ENCODE measurements at regions not wholly inside any gene's neighbourhood (a gene's known extent, or its start where the extent isn't known, plus 50 kb on each side); places are given as distances from the start of the nearest gene placed in this dataset.

GRCh38 chr3:104546301-104546700 lies 820.4 kb upstream of the ALCAM start:
- peaks cover 15% of the 10 kb centered on the region for H3K4me1 Mint-ChIP-seq (ENCODE audit: low read depth)
- H3K4me3 Mint-ChIP-seq (ENCODE audit: unreplicated experiment): no peak overlapping the region
- H3K36me3 Mint-ChIP-seq (ENCODE audit: low read depth): no peaks in the 10 kb centered on the region
- no peak for DNase-seq (ENCODE audit: low spot score)
- H3K27ac Mint-ChIP-seq (ENCODE audit: unreplicated experiment): no peak overlapping the region
- no peak for TF ChIP-seq CTCF (IDR thresholded peaks at IDR 0.05)
- H3K9me3 Mint-ChIP-seq (ENCODE audit: low read depth): no peaks in the 10 kb centered on the region
- H3K27me3 Mint-ChIP-seq (ENCODE audit: low read depth): no peaks in the 10 kb centered on the region

- H3K27me3 Mint-ChIP-seq (ENCODE audit: low read depth): no peaks in the 10 kb centered on the region
- TF ChIP-seq CTCF (IDR thresholded peaks at IDR 0.05): no peak
- no peak overlapping the region for H3K27ac Mint-ChIP-seq (ENCODE audit: unreplicated experiment)
- DNase-seq (ENCODE audit: low spot score): no peak
- H3K4me3 Mint-ChIP-seq (ENCODE audit: unreplicated experiment): no peak overlapping the region
- H3K4me1 Mint-ChIP-seq (ENCODE audit: low read depth): peaks cover 15% of the 10 kb centered on the region
- H3K36me3 Mint-ChIP-seq (ENCODE audit: low read depth): no peaks in the 10 kb centered on the region
- H3K9me3 Mint-ChIP-seq (ENCODE audit: low read depth): no peaks in the 10 kb centered on the region
These were observed 819.7 kb upstream of the ALCAM start for GRCh38 chr3:104547031-104547430.

DNA sequence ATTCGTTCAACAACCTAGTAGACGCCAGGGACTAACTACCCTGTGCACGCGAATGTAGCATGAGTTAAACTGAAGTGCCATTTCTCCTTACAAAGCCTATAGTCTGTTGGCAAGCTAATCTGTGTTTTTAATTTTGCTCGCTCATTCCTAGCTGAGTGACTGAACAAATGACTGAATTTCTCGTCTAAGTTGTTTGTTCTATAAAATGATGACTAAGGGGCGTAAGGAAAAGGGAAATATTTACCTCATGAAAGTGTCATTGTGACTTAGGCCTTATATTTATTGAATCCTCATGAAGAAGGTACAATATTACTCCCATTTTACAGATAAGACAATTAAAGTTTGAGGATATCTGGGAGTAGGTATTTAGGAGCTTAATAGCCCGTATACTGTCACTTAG lies 818.3 kb upstream of the ALCAM start:
- no peaks in the 10 kb centered on the region for H3K27me3 Mint-ChIP-seq (ENCODE audit: low read depth)
- no peak for TF ChIP-seq CTCF (IDR thresholded peaks at IDR 0.05)
- no peaks in the 10 kb centered on the region for H3K36me3 Mint-ChIP-seq (ENCODE audit: low read depth)
- H3K4me1 Mint-ChIP-seq (ENCODE audit: low read depth): peaks cover 15% of the 10 kb centered on the region
- no peaks in the 10 kb centered on the region for H3K9me3 Mint-ChIP-seq (ENCODE audit: low read depth)
- H3K27ac Mint-ChIP-seq (ENCODE audit: unreplicated experiment): no peak overlapping the region
- DNase-seq (ENCODE audit: low spot score): no peak
- no peak overlapping the region for H3K4me3 Mint-ChIP-seq (ENCODE audit: unreplicated experiment)

- Mint-ChIP-seq H3K27ac (ENCODE audit: unreplicated experiment) (peak overlapping the region; percentile 30), H3K27me3 (ENCODE audit: low read depth) (no peaks in the 10 kb centered on the region), H3K4me1 (ENCODE audit: low read depth) (peaks cover 15% of the 10 kb centered on the region), H3K9me3 (ENCODE audit: low read depth) (peaks cover under 1% of the 10 kb centered on the region), H3K4me3 (ENCODE audit: unreplicated experiment) (no peak overlapping the region), H3K36me3 (ENCODE audit: low read depth) (no peaks in the 10 kb centered on the region)
- DNase-seq (ENCODE audit: low spot score): no peak
- no peak for TF ChIP-seq CTCF (IDR thresholded peaks at IDR 0.05)
These were observed 817.5 kb upstream of the ALCAM start for GRCh38 chr3:104549099-104549714.

GRCh38 chr3:104553121-104553520 lies 813.6 kb upstream of the ALCAM start:
- H3K27me3 Mint-ChIP-seq (ENCODE audit: low read depth): no peaks in the 10 kb centered on the region
- H3K36me3 Mint-ChIP-seq (ENCODE audit: low read depth): no peaks in the 10 kb centered on the region
- H3K4me3 Mint-ChIP-seq (ENCODE audit: unreplicated experiment): no peak overlapping the region

More at GRCh38 chr3:104553121-104553520, 813.6 kb upstream of the ALCAM start:
- Mint-ChIP-seq H3K27ac (ENCODE audit: unreplicated experiment) (no peak overlapping the region), H3K4me1 (ENCODE audit: low read depth) (peaks cover 18% of the 10 kb centered on the region), H3K9me3 (ENCODE audit: low read depth) (peaks cover 4% of the 10 kb centered on the region)
- no peak for DNase-seq (ENCODE audit: low spot score)
- TF ChIP-seq CTCF (IDR thresholded peaks at IDR 0.05): no peak
